ENCODE measurements at regions not wholly inside any gene's neighbourhood (a gene's known extent, or its start where the extent isn't known, plus 50 kb on each side); places are given as distances from the start of the nearest gene placed in this dataset.

DNA sequence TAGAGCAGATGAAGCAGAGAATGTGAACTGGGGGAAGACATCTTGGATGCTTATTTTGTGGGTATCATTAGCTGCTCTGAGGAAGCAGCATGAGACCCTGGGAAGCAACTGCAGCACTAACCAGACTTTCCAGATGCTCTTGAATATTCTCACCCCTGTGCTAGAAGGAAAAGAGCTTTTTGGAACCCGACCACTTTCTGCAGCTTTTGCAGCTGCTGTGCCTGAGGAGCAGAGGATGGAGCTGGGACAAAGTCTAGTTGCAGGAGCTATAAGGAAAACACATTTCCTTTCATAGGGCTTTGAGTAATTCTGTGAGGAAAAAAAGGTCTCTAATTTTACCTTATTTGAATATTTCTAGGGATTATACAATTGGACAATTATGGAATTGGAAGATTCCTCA, 369.7 kb downstream of the CD109 start:
- no peak for ATAC-seq
- TF ChIP-seq BACH2 (CRISPR knock-in tag; IDR thresholded peaks at IDR 0.05; ENCODE audit: borderline replicate concordance) (no peak), GLIS3 (CRISPR knock-in tag; IDR thresholded peaks at IDR 0.05) (no peak)
- TF ChIP-seq, protein P1, sequence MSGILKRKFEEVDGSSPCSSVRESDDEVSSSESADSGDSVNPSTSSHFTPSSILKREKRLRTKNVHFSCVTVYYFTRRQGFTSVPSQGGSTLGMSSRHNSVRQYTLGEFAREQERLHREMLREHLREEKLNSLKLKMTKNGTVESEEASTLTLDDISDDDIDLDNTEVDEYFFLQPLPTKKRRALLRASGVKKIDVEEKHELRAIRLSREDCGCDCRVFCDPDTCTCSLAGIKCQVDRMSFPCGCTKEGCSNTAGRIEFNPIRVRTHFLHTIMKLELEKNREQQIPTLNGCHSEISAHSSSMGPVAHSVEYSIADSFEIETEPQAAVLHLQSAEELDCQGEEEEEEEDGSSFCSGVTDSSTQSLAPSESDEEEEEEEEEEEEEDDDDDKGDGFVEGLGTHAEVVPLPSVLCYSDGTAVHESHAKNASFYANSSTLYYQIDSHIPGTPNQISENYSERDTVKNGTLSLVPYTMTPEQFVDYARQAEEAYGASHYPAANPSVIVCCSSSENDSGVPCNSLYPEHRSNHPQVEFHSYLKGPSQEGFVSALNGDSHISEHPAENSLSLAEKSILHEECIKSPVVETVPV (CRISPR knock-in tag; IDR thresholded peaks at IDR 0.05), result no peak

DNA sequence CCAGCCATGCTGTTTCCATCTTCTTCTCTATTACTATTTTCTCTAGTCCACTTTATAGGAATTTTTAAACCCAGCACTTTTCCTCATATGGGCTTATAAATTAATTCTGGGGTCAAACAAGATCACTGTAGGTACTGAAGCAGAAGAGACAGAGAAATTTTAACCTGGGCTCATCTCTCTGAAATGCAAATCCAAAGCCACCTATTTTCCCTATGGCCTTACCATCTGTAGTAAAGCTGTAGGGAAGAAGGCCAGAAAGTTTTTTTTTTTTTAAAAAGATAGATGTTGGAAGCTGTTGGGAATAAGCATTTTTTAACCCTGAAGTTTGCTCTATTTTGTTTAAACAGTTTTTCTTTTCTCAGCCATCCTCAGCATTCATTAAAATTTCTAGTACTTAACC, 367.4 kb downstream of the CD109 start:
- ATAC-seq, result no peak
- TF ChIP-seq BACH2 (CRISPR knock-in tag; IDR thresholded peaks at IDR 0.05; ENCODE audit: borderline replicate concordance) (no peak), PPARA (CRISPR knock-in tag; IDR thresholded peaks at IDR 0.05; ENCODE audit: borderline replicate concordance) (no peak), ARNTL (CRISPR knock-in tag; IDR thresholded peaks at IDR 0.05; ENCODE audit: borderline replicate concordance, low read depth) (no peak)

DNA sequence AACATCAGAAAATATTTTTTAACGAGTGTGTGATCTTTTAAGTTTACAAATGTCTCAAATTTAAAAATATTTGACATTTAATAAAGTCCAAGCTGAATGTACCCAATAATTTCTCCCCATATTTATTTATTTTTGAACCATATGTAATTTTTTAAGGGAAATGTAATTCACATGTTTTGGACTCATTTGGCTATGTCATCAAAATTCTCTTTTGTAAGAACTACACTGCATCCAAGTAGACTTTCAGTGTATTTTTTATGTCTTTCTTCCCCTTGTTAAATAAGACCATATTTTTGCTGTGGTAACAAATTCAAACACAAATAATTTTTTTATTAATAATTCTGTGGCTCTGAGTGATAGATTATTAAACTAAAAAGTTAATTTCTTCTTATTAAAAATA, 365.2 kb downstream of the CD109 start:
- ATAC-seq, result no peak
- TF ChIP-seq ZFP3 (CRISPR knock-in tag; IDR thresholded peaks at IDR 0.05) (no peak), ISL1 (CRISPR knock-in tag; IDR thresholded peaks at IDR 0.05) (no peak), ZC3H10 (CRISPR knock-in tag; IDR thresholded peaks at IDR 0.05) (no peak), OSR1 (CRISPR knock-in tag; IDR thresholded peaks at IDR 0.05) (no peak), ZFP30 (CRISPR knock-in tag; IDR thresholded peaks at IDR 0.05) (no peak), ESRRG (CRISPR knock-in tag; IDR thresholded peaks at IDR 0.05) (no peak), BACH2 (CRISPR knock-in tag; IDR thresholded peaks at IDR 0.05; ENCODE audit: borderline replicate concordance) (no peak), RARB (CRISPR knock-in tag; IDR thresholded peaks at IDR 0.05) (no peak)
- TF ChIP-seq, protein P2, sequence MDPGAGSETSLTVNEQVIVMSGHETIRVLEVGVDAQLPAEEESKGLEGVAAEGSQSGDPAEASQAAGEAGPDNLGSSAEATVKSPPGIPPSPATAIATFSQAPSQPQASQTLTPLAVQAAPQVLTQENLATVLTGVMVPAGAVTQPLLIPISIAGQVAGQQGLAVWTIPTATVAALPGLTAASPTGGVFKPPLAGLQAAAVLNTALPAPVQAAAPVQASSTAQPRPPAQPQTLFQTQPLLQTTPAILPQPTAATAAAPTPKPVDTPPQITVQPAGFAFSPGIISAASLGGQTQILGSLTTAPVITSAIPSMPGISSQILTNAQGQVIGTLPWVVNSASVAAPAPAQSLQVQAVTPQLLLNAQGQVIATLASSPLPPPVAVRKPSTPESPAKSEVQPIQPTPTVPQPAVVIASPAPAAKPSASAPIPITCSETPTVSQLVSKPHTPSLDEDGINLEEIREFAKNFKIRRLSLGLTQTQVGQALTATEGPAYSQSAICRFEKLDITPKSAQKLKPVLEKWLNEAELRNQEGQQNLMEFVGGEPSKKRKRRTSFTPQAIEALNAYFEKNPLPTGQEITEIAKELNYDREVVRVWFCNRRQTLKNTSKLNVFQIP (CRISPR knock-in tag; IDR thresholded peaks at IDR 0.05; ENCODE audit: borderline replicate concordance, low read depth), result no peak
- TF ChIP-seq, protein P3, sequence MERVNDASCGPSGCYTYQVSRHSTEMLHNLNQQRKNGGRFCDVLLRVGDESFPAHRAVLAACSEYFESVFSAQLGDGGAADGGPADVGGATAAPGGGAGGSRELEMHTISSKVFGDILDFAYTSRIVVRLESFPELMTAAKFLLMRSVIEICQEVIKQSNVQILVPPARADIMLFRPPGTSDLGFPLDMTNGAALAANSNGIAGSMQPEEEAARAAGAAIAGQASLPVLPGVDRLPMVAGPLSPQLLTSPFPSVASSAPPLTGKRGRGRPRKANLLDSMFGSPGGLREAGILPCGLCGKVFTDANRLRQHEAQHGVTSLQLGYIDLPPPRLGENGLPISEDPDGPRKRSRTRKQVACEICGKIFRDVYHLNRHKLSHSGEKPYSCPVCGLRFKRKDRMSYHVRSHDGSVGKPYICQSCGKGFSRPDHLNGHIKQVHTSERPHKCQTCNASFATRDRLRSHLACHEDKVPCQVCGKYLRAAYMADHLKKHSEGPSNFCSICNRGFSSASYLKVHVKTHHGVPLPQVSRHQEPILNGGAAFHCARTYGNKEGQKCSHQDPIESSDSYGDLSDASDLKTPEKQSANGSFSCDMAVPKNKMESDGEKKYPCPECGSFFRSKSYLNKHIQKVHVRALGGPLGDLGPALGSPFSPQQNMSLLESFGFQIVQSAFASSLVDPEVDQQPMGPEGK (CRISPR knock-in tag; IDR thresholded peaks at IDR 0.05; ENCODE audit: borderline replicate concordance), result no peak
- TF ChIP-seq, protein P1 (CRISPR knock-in tag; IDR thresholded peaks at IDR 0.05), result no peak
- TF ChIP-seq, protein P4, sequence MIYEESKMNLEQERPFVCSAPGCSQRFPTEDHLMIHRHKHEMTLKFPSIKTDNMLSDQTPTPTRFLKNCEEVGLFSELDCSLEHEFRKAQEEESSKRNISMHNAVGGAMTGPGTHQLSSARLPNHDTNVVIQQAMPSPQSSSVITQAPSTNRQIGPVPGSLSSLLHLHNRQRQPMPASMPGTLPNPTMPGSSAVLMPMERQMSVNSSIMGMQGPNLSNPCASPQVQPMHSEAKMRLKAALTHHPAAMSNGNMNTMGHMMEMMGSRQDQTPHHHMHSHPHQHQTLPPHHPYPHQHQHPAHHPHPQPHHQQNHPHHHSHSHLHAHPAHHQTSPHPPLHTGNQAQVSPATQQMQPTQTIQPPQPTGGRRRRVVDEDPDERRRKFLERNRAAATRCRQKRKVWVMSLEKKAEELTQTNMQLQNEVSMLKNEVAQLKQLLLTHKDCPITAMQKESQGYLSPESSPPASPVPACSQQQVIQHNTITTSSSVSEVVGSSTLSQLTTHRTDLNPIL (CRISPR knock-in tag; IDR thresholded peaks at IDR 0.05; ENCODE audit: low read depth), result no peak
- TF ChIP-seq, protein P5, sequence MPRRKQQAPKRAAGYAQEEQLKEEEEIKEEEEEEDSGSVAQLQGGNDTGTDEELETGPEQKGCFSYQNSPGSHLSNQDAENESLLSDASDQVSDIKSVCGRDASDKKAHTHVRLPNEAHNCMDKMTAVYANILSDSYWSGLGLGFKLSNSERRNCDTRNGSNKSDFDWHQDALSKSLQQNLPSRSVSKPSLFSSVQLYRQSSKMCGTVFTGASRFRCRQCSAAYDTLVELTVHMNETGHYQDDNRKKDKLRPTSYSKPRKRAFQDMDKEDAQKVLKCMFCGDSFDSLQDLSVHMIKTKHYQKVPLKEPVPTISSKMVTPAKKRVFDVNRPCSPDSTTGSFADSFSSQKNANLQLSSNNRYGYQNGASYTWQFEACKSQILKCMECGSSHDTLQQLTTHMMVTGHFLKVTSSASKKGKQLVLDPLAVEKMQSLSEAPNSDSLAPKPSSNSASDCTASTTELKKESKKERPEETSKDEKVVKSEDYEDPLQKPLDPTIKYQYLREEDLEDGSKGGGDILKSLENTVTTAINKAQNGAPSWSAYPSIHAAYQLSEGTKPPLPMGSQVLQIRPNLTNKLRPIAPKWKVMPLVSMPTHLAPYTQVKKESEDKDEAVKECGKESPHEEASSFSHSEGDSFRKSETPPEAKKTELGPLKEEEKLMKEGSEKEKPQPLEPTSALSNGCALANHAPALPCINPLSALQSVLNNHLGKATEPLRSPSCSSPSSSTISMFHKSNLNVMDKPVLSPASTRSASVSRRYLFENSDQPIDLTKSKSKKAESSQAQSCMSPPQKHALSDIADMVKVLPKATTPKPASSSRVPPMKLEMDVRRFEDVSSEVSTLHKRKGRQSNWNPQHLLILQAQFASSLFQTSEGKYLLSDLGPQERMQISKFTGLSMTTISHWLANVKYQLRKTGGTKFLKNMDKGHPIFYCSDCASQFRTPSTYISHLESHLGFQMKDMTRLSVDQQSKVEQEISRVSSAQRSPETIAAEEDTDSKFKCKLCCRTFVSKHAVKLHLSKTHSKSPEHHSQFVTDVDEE (CRISPR knock-in tag; IDR thresholded peaks at IDR 0.05), result no peak

DNA sequence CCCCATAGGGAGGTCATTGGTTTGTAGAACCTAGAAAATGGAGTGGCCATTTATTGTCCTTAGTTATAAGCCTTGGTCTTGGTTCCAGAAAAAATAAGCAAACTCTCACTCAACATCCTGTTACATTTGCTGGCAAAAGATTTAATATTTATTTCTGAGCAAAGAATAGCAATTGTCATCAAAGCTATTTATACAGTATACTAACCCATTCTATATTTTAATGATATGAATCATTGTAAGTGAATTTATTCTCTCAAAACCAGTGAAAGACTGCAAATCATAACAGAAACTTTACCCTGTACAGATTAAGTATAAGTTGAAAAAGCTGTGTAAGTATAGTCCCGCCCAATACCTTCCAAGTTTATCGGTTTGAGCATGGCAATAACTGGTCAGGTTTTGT, 364.4 kb downstream of the CD109 start:
- TF ChIP-seq ISL1 (CRISPR knock-in tag; IDR thresholded peaks at IDR 0.05), result no peak
- TF ChIP-seq GLIS3 (CRISPR knock-in tag; IDR thresholded peaks at IDR 0.05), result no peak
- TF ChIP-seq, protein P2 (CRISPR knock-in tag; IDR thresholded peaks at IDR 0.05; ENCODE audit: borderline replicate concordance, low read depth), result no peak
- no peak for TF ChIP-seq PPARA (CRISPR knock-in tag; IDR thresholded peaks at IDR 0.05; ENCODE audit: borderline replicate concordance)
- TF ChIP-seq, protein P5 (CRISPR knock-in tag; IDR thresholded peaks at IDR 0.05), result no peak
- TF ChIP-seq, protein P1 (CRISPR knock-in tag; IDR thresholded peaks at IDR 0.05), result no peak
- TF ChIP-seq CSDC2 (CRISPR knock-in tag; IDR thresholded peaks at IDR 0.05), result no peak
- TF ChIP-seq ARNTL (CRISPR knock-in tag; IDR thresholded peaks at IDR 0.05; ENCODE audit: borderline replicate concordance, low read depth), result no peak
- ATAC-seq, result no peak

Data from SK-N-SH treated with all-trans-retinoic acid at 6 μM for 48 hours (cell line).